H9 (cell line): ENCODE measurements at regions not wholly inside any gene's neighbourhood (a gene's known extent, or its start where the extent isn't known, plus 50 kb on each side); places are given as distances from the start of the nearest gene placed in this dataset.

Experiments used
- DNase-seq: peaks from one replicate; pipeline ENCODE4 v3.0.0-alpha.2; 2017
- H2AFZ ChIP-seq: one replicate; pipeline ENCODE4 v1.6.1; 2013; ENCODE audit warnings: mild to moderate bottlenecking, low read length, control low read depth, moderate library complexity
- H2AK5ac ChIP-seq: 2 replicates; pipeline ENCODE4 v1.6.1; 2013; ENCODE audit warnings: low read length, control low read depth, mixed read lengths; ENCODE audit not compliant: insufficient read length
- H2BK120ac ChIP-seq: one replicate; pipeline ENCODE4 v1.6.1; 2013; ENCODE audit warnings: low read depth, mild to moderate bottlenecking, low read length, control low read depth, inconsistent platforms; ENCODE audit not compliant: poor library complexity, severe bottlenecking
- H2BK12ac ChIP-seq: 2 replicates; pipeline ENCODE4 v1.6.1; 2013; ENCODE audit warnings: low read length, control low read depth, mixed read lengths, low read depth; ENCODE audit not compliant: insufficient read length
- H2BK15ac ChIP-seq: 2 replicates; pipeline ENCODE4 v1.6.1; 2013; ENCODE audit warnings: low read depth, low read length, control low read depth
- H2BK20ac ChIP-seq: one replicate; pipeline ENCODE4 v1.6.1; 2013; ENCODE audit warnings: low read depth, mild to moderate bottlenecking, low read length, control low read depth, inconsistent platforms; ENCODE audit not compliant: poor library complexity, severe bottlenecking
- H2BK5ac ChIP-seq: 2 replicates; pipeline ENCODE4 v1.6.1; 2013; ENCODE audit warnings: low read length, control low read depth, mixed read lengths; ENCODE audit not compliant: insufficient read length
- H3K14ac ChIP-seq: 2 replicates; pipeline ENCODE4 v1.6.1; 2013; ENCODE audit warnings: low read length, control low read depth; ENCODE audit not compliant: insufficient read depth
- H3K18ac ChIP-seq: 2 replicates; pipeline ENCODE4 v1.6.1; 2013; ENCODE audit warnings: low read depth, mild to moderate bottlenecking, mixed read lengths, low read length, control low read depth; ENCODE audit not compliant: insufficient read length
- H3K23ac ChIP-seq: 2 replicates; pipeline ENCODE4 v1.6.1; 2013; ENCODE audit warnings: low read length, control low read depth, mixed read lengths, low read depth; ENCODE audit not compliant: insufficient read length
- H3K23me2 ChIP-seq: 2 replicates; pipeline ENCODE4 v1.6.1; 2013; ENCODE audit warnings: low read depth, mild to moderate bottlenecking, mixed read lengths, low read length, control low read depth; ENCODE audit not compliant: insufficient read length, poor library complexity, severe bottlenecking
- H3K27ac ChIP-seq: 2 replicates; pipeline ENCODE4 v1.5.1; 2013; ENCODE audit warnings: low read length, control low read depth, mixed read lengths, low read depth; ENCODE audit not compliant: insufficient read length
- H3K27me3 ChIP-seq: 2 replicates; pipeline ENCODE4 v1.6.1; 2013; ENCODE audit warnings: low read length, control low read depth, inconsistent platforms; ENCODE audit not compliant: insufficient read depth
- H3K4ac ChIP-seq: 2 replicates; pipeline ENCODE4 v1.6.1; 2013; ENCODE audit warnings: low read depth, mild to moderate bottlenecking, control low read depth, inconsistent platforms, low read length, moderate library complexity
- H3K4me1 ChIP-seq: 2 replicates; pipeline ENCODE4 v1.6.1; 2013; ENCODE audit warnings: low read length, control low read depth, inconsistent platforms; ENCODE audit not compliant: insufficient read depth
- H3K4me2 ChIP-seq: 2 replicates; pipeline ENCODE4 v1.6.1; 2013; ENCODE audit warnings: low read length, control low read depth, mixed read lengths; ENCODE audit not compliant: insufficient read length, insufficient read depth
- H3K56ac ChIP-seq: 2 replicates; pipeline ENCODE4 v1.6.1; 2013; ENCODE audit warnings: low read depth, mild to moderate bottlenecking, mixed read lengths, low read length, control low read depth; ENCODE audit not compliant: insufficient read length
- H3K79me1 ChIP-seq: 2 replicates; pipeline ENCODE4 v1.6.1; 2013; ENCODE audit warnings: low read depth, mild to moderate bottlenecking, moderate library complexity, low read length, control low read depth, inconsistent platforms; ENCODE audit not compliant: insufficient read depth, poor library complexity, severe bottlenecking
- H3K79me2 ChIP-seq: 2 replicates; pipeline ENCODE4 v1.6.1; 2013; ENCODE audit warnings: low read length, control low read depth, inconsistent platforms; ENCODE audit not compliant: insufficient read depth
- H3K9ac ChIP-seq: 2 replicates; pipeline ENCODE4 v1.6.1; 2013; ENCODE audit warnings: low read length, control low read depth, mixed read lengths; ENCODE audit not compliant: insufficient read length; ENCODE audit errors: extremely low read depth
- H3K9me3 ChIP-seq: one replicate; pipeline ENCODE4 v1.6.1; 2013; ENCODE audit warnings: low read depth, low read length, inconsistent platforms; ENCODE audit not compliant: control insufficient read depth
- H3T11ph ChIP-seq: one replicate; pipeline ENCODE4 v1.6.1; 2013; ENCODE audit warnings: mild to moderate bottlenecking, low read length, control low read depth, inconsistent platforms
- H4K20me1 ChIP-seq: one replicate; pipeline ENCODE4 v1.6.1; 2013; ENCODE audit not compliant: control insufficient read depth, insufficient read length, insufficient read depth
- H4K5ac ChIP-seq: 2 replicates; pipeline ENCODE4 v1.6.1; 2013; ENCODE audit warnings: low read depth, mild to moderate bottlenecking, mixed read lengths, low read length, control low read depth; ENCODE audit not compliant: insufficient read length
- H4K8ac ChIP-seq: replicated peaks from 2 replicates; pipeline ENCODE4 v1.6.1; 2013; ENCODE audit warnings: low read length, control low read depth, mixed read lengths, low read depth; ENCODE audit not compliant: insufficient read length
- H4K91ac ChIP-seq: 2 replicates; pipeline ENCODE4 v1.6.1; 2013; ENCODE audit warnings: low read depth, mild to moderate bottlenecking, moderate library complexity, mixed read lengths, low read length, control low read depth; ENCODE audit not compliant: insufficient read length
- H3K27ac Mint-ChIP-seq, 3 experiments: 2 replicates in 2 of 3; 3 replicates in 1 of 3; pipeline ENCODE4 v1.8.0; 2020 to 2021; ENCODE audit warnings: mixed read lengths in 3 of 3, mild to moderate bottlenecking in 1 of 3, moderate library complexity in 1 of 3
- H3K27me3 Mint-ChIP-seq: 2 replicates; pipeline ENCODE4 v1.8.0; 2021; ENCODE audit warnings: low read depth, mild to moderate bottlenecking, moderate library complexity, mixed read lengths
- H3K36me3 Mint-ChIP-seq, 3 experiments: 2 replicates in 2 of 3; 3 replicates in 1 of 3; pipeline ENCODE4 v1.8.0; 2020 to 2021; ENCODE audit warnings: low read depth in 3 of 3, mixed read lengths in 3 of 3; ENCODE audit not compliant: insufficient read depth in 1 of 3
- H3K4me1 Mint-ChIP-seq, 2 experiments: 2 replicates each; pipeline ENCODE4 v1.8.0; 2020; ENCODE audit warnings: mixed read lengths in 2 of 2
- H3K4me3 Mint-ChIP-seq, 2 experiments: 2 replicates in 1 of 2; 3 replicates in 1 of 2; pipeline ENCODE4 v1.8.0; 2020 to 2021; ENCODE audit warnings: mild to moderate bottlenecking in 2 of 2, mixed read lengths in 2 of 2, moderate library complexity in 1 of 2
- H3K9me3 Mint-ChIP-seq, 2 experiments: 2 replicates in 1 of 2; 3 replicates in 1 of 2; pipeline ENCODE4 v1.8.0; 2020; ENCODE audit warnings: mild to moderate bottlenecking in 2 of 2, mixed read lengths in 2 of 2, moderate library complexity in 1 of 2
- WGBS: extraction: QIAGEN DNeasy Blood & Tissue Kit; methylation state at CpG from one replicate; pipeline ENCODE4 v1.1.7; 2013; ENCODE audit warnings: missing lambda C conversion rate, low lambda C conversion rate, mixed read lengths; ENCODE audit not compliant: insufficient read length; ENCODE audit errors: extremely low coverage; 5-methylcytosine and 5-hydroxymethylcytosine counted together
- TF ChIP-seq, protein P1 (sequence below): fragments of 200-600 bp; sonication (generic); conservative IDR thresholded peaks from 3 replicates; pipeline ENCODE4 v1.8.0; 2021; ENCODE audit warnings: antibody characterized with exemption, mild to moderate bottlenecking

DNA sequence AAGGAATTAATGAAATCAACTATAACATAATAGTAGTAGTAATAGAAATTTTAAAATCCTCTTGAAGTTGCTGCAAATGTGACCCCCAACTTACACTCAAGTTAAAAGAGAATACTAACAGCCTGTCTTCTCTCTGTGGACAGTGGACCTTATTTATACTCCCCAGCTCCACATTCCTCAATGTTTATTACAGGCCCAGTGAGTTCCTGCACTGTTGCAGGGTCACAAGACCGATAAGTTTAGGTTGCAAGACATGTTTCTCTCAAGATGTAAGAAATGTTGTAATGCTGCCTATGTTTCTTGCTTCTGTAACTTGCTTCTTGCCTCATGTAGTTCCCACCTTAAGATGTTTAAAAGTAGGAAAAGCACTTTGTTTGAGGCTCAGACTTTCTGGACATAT, 888.1 kb downstream of the PDCD6IP start:
- no peak for DNase-seq
- Histone ChIP-seq H2BK5ac (no peak overlapping the region), H3K4me1 (no peaks in the 10 kb centered on the region), H3T11ph (no peak overlapping the region), H2BK15ac (no peak overlapping the region), H3K4ac (no peak overlapping the region), H4K20me1 (no peaks in the 10 kb centered on the region), H3K18ac (no peak overlapping the region), H3K79me1 (no peaks in the 10 kb centered on the region), H2BK20ac (no peak overlapping the region), H3K27ac (no peak overlapping the region), H3K23ac (no peak overlapping the region), H3K27me3 (no peaks in the 10 kb centered on the region), H3K4me2 (no peak overlapping the region), H3K56ac (no peak overlapping the region), H3K14ac (no peak overlapping the region), H3K9me3 (peaks cover 3% of the 10 kb centered on the region), H3K79me2 (no peaks in the 10 kb centered on the region), H4K8ac (no peak overlapping the region), H4K91ac (no peak overlapping the region), H4K5ac (no peak overlapping the region), H2BK12ac (no peak overlapping the region), H2AK5ac (no peak overlapping the region), H3K23me2 (no peaks in the 10 kb centered on the region), H2AFZ (no peak overlapping the region), H3K9ac (no peak overlapping the region), H2BK120ac (no peak overlapping the region)
- peaks cover 1 to 2% of the 10 kb centered on the region in 2 experiments; a peak in 4 of 5 replicates for H3K9me3 Mint-ChIP-seq
- no peaks in the 10 kb centered on the region for H3K4me1 Mint-ChIP-seq
- no peak overlapping the region for H3K4me3 Mint-ChIP-seq
- no peaks in the 10 kb centered on the region for H3K27me3 Mint-ChIP-seq
- TF ChIP-seq, protein P1, sequence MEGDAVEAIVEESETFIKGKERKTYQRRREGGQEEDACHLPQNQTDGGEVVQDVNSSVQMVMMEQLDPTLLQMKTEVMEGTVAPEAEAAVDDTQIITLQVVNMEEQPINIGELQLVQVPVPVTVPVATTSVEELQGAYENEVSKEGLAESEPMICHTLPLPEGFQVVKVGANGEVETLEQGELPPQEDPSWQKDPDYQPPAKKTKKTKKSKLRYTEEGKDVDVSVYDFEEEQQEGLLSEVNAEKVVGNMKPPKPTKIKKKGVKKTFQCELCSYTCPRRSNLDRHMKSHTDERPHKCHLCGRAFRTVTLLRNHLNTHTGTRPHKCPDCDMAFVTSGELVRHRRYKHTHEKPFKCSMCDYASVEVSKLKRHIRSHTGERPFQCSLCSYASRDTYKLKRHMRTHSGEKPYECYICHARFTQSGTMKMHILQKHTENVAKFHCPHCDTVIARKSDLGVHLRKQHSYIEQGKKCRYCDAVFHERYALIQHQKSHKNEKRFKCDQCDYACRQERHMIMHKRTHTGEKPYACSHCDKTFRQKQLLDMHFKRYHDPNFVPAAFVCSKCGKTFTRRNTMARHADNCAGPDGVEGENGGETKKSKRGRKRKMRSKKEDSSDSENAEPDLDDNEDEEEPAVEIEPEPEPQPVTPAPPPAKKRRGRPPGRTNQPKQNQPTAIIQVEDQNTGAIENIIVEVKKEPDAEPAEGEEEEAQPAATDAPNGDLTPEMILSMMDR: no peak
- no peak overlapping the region for H3K27ac Mint-ChIP-seq
- WGBS: no CpG with 5 or more reads among the region's 1 CpG
- peaks cover 0 to 3% (median 0%) of the 10 kb centered on the region in 3 experiments; a peak in 3 of 7 replicates for H3K36me3 Mint-ChIP-seq
